ENCODE measurements at regions not wholly inside any gene's neighbourhood (a gene's known extent, or its start where the extent isn't known, plus 50 kb on each side); places are given as distances from the start of the nearest gene placed in this dataset.

DNA sequence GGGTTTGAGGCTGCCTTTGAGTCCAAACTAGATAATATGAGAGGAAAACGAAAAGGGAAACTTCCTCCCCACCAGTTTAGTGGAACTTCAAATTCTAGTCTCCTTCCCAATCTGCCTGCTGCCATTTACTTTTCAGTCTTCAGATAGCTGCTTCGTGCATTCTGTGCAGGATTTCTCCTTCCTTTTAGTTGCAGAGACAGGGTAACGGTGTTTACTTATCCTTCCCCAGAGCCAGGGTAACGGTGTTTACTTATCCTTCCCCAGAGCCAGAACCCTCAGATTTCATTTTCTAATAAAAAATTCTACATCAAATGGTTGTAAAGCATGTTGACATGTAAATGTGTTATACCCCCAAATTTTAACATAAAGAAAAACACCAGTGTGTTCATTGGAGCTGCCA, 282.6 kb downstream of the VPS13C start:
- H3K36me3 Mint-ChIP-seq = no peaks in the 10 kb centered on the region
- H3K27me3 Mint-ChIP-seq (ENCODE audit: low read depth) = no peaks in the 10 kb centered on the region
- no peak for ATAC-seq
- H3K9me3 Mint-ChIP-seq = peaks cover 7% of the 10 kb centered on the region; the same call in 1 of the 2 replicates
- DNase-seq (ENCODE audit: low spot score) = no peak
- H3K4me1 Mint-ChIP-seq = no peaks in the 10 kb centered on the region
- ChIA-PET CTCF (interaction anchor here (1.2 to 2.0 kb wide), 2 partner anchors 54 to 56 kb away, joined by 3 to 5 read pairs; no protein-coding TSS in a partner anchor), POLR2A (interaction anchor here (0.7 kb wide), 1 partner anchor 10 kb away, joined by 4 read pairs; no protein-coding TSS in a partner anchor)
- no peak overlapping the region for H3K4me3 Mint-ChIP-seq
- TF ChIP-seq, protein P1, sequence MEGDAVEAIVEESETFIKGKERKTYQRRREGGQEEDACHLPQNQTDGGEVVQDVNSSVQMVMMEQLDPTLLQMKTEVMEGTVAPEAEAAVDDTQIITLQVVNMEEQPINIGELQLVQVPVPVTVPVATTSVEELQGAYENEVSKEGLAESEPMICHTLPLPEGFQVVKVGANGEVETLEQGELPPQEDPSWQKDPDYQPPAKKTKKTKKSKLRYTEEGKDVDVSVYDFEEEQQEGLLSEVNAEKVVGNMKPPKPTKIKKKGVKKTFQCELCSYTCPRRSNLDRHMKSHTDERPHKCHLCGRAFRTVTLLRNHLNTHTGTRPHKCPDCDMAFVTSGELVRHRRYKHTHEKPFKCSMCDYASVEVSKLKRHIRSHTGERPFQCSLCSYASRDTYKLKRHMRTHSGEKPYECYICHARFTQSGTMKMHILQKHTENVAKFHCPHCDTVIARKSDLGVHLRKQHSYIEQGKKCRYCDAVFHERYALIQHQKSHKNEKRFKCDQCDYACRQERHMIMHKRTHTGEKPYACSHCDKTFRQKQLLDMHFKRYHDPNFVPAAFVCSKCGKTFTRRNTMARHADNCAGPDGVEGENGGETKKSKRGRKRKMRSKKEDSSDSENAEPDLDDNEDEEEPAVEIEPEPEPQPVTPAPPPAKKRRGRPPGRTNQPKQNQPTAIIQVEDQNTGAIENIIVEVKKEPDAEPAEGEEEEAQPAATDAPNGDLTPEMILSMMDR (IDR thresholded peaks at IDR 0.05) = no peak
- TF ChIP-seq, protein P2, sequence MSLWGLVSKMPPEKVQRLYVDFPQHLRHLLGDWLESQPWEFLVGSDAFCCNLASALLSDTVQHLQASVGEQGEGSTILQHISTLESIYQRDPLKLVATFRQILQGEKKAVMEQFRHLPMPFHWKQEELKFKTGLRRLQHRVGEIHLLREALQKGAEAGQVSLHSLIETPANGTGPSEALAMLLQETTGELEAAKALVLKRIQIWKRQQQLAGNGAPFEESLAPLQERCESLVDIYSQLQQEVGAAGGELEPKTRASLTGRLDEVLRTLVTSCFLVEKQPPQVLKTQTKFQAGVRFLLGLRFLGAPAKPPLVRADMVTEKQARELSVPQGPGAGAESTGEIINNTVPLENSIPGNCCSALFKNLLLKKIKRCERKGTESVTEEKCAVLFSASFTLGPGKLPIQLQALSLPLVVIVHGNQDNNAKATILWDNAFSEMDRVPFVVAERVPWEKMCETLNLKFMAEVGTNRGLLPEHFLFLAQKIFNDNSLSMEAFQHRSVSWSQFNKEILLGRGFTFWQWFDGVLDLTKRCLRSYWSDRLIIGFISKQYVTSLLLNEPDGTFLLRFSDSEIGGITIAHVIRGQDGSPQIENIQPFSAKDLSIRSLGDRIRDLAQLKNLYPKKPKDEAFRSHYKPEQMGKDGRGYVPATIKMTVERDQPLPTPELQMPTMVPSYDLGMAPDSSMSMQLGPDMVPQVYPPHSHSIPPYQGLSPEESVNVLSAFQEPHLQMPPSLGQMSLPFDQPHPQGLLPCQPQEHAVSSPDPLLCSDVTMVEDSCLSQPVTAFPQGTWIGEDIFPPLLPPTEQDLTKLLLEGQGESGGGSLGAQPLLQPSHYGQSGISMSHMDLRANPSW (CRISPR knock-in tag; conservative IDR thresholded peaks at IDR 0.05; ENCODE audit: low read depth) = no peak
- TF ChIP-seq NR3C1 (CRISPR knock-in tag; conservative IDR thresholded peaks at IDR 0.05; ENCODE audit: low read depth) = no peak
- TF ChIP-seq EMX1 (CRISPR knock-in tag; IDR thresholded peaks at IDR 0.05) = no peak
- TF ChIP-seq GTF2I (CRISPR knock-in tag; conservative IDR thresholded peaks at IDR 0.05) = no peak
- TF ChIP-seq ZNF423 (CRISPR knock-in tag; IDR thresholded peaks at IDR 0.05) = no peak
- TF ChIP-seq GRHL2 (CRISPR knock-in tag; IDR thresholded peaks at IDR 0.05; ENCODE audit: insufficient replicate concordance, severe bottlenecking) = no peak
- no peak for TF ChIP-seq MXD4 (CRISPR knock-in tag; IDR thresholded peaks at IDR 0.05; ENCODE audit: borderline replicate concordance)
- no peak for TF ChIP-seq ATF3 (CRISPR knock-in tag; conservative IDR thresholded peaks at IDR 0.05)
- TF ChIP-seq ZNF671 (CRISPR knock-in tag; IDR thresholded peaks at IDR 0.05) = no peak
- TF ChIP-seq ZNF512 (CRISPR knock-in tag; IDR thresholded peaks at IDR 0.05; ENCODE audit: borderline replicate concordance) = no peak
- TF ChIP-seq ERG (CRISPR knock-in tag; IDR thresholded peaks at IDR 0.05) = no peak
- TF ChIP-seq TEAD4 (CRISPR knock-in tag; IDR thresholded peaks at IDR 0.05) = no peak
- TF ChIP-seq IRF2 (CRISPR knock-in tag; IDR thresholded peaks at IDR 0.05; ENCODE audit: borderline replicate concordance, low read depth) = no peak
- TF ChIP-seq, protein P3, sequence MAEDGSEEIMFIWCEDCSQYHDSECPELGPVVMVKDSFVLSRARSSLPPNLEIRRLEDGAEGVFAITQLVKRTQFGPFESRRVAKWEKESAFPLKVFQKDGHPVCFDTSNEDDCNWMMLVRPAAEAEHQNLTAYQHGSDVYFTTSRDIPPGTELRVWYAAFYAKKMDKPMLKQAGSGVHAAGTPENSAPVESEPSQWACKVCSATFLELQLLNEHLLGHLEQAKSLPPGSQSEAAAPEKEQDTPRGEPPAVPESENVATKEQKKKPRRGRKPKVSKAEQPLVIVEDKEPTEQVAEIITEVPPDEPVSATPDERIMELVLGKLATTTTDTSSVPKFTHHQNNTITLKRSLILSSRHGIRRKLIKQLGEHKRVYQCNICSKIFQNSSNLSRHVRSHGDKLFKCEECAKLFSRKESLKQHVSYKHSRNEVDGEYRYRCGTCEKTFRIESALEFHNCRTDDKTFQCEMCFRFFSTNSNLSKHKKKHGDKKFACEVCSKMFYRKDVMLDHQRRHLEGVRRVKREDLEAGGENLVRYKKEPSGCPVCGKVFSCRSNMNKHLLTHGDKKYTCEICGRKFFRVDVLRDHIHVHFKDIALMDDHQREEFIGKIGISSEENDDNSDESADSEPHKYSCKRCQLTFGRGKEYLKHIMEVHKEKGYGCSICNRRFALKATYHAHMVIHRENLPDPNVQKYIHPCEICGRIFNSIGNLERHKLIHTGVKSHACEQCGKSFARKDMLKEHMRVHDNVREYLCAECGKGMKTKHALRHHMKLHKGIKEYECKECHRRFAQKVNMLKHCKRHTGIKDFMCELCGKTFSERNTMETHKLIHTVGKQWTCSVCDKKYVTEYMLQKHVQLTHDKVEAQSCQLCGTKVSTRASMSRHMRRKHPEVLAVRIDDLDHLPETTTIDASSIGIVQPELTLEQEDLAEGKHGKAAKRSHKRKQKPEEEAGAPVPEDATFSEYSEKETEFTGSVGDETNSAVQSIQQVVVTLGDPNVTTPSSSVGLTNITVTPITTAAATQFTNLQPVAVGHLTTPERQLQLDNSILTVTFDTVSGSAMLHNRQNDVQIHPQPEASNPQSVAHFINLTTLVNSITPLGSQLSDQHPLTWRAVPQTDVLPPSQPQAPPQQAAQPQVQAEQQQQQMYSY (CRISPR knock-in tag; IDR thresholded peaks at IDR 0.05) = no peak
- TF ChIP-seq HMGA2 (CRISPR knock-in tag; IDR thresholded peaks at IDR 0.05) = no peak
- TF ChIP-seq, protein P4, sequence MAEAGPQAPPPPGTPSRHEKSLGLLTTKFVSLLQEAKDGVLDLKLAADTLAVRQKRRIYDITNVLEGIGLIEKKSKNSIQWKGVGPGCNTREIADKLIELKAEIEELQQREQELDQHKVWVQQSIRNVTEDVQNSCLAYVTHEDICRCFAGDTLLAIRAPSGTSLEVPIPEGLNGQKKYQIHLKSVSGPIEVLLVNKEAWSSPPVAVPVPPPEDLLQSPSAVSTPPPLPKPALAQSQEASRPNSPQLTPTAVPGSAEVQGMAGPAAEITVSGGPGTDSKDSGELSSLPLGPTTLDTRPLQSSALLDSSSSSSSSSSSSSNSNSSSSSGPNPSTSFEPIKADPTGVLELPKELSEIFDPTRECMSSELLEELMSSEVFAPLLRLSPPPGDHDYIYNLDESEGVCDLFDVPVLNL (CRISPR knock-in tag; IDR thresholded peaks at IDR 0.05; ENCODE audit: borderline replicate concordance, low read depth) = no peak
- no peak for TF ChIP-seq NFATC4 (CRISPR knock-in tag; IDR thresholded peaks at IDR 0.05)
- no peak for TF ChIP-seq TP53 (CRISPR knock-in tag; IDR thresholded peaks at IDR 0.05)
- TF ChIP-seq JUN (CRISPR knock-in tag; IDR thresholded peaks at IDR 0.05) = no peak
- H3K27ac Mint-ChIP-seq = no peak overlapping the region

Data from WTC11 (cell line).